ENCODE measurements at regions not wholly inside any gene's neighbourhood (a gene's known extent, or its start where the extent isn't known, plus 50 kb on each side); places are given as distances from the start of the nearest gene placed in this dataset.

GRCh38 chr2:58553522-58553921 is 312.4 kb upstream of the FANCL start:
- DNase-seq = no peak

GRCh38 chr2:58545300-58546280 is 304.5 kb upstream of the FANCL start:
- DNase-seq = no peak

GRCh38 chr2:58543442-58543841 is 302.3 kb upstream of the FANCL start:
- DNase-seq = no peak

- no peak for DNase-seq
These were observed 300.4 kb upstream of the FANCL start for GRCh38 chr2:58541511-58541910.

- no peak for DNase-seq
These were observed 299.6 kb upstream of the FANCL start for GRCh38 chr2:58540681-58541080.

- no peak for DNase-seq
These were observed 298.8 kb upstream of the FANCL start for GRCh38 chr2:58539973-58540372.

- no peak for DNase-seq
These were observed 294.9 kb upstream of the FANCL start for GRCh38 chr2:58535990-58536389.

- peak; percentile 7 to 40 for DNase-seq
These were observed 294.1 kb upstream of the FANCL start for GRCh38 chr2:58535182-58535581.

- DNase-seq = no peak
These were observed 292.3 kb upstream of the FANCL start for GRCh38 chr2:58533376-58533775.

GRCh38 chr2:58532641-58533040 is 291.5 kb upstream of the FANCL start:
- no peak for DNase-seq

- DNase-seq = no peak
These were observed 286.5 kb upstream of the FANCL start for GRCh38 chr2:58527647-58528046.

- peak; percentile 18 to 24 for DNase-seq
These were observed 280.9 kb upstream of the FANCL start for GRCh38 chr2:58521803-58522554.

GRCh38 chr2:58520903-58521302 is 279.8 kb upstream of the FANCL start:
- DNase-seq = no peak

- no peak for DNase-seq
These were observed 276.8 kb upstream of the FANCL start for GRCh38 chr2:58517881-58518280.

GRCh38 chr2:58516695-58517094 is 275.6 kb upstream of the FANCL start:
- no peak for DNase-seq

GRCh38 chr2:58515827-58516573 is 274.9 kb upstream of the FANCL start:
- no peak for DNase-seq

- no peak for DNase-seq
These were observed 273.1 kb upstream of the FANCL start for GRCh38 chr2:58514252-58514651.

- DNase-seq = no peak
These were observed 271.8 kb upstream of the FANCL start for GRCh38 chr2:58512878-58513277.

GRCh38 chr2:58508006-58508405 is 266.9 kb upstream of the FANCL start:
- no peak for DNase-seq

- no peak for DNase-seq
These were observed 262.8 kb upstream of the FANCL start for GRCh38 chr2:58503918-58504317.

- no peak for DNase-seq
These were observed 261.8 kb upstream of the FANCL start for GRCh38 chr2:58502931-58503330.

- DNase-seq = no peak
These were observed 260.4 kb upstream of the FANCL start for GRCh38 chr2:58501371-58502160.
